HG02678 (cell line): ENCODE measurements at regions not wholly inside any gene's neighbourhood (a gene's known extent, or its start where the extent isn't known, plus 50 kb on each side); places are given as distances from the start of the nearest gene placed in this dataset.
"Not testable (repeated sequence)": the region's sequence is repeated elsewhere in the genome, so short reads cannot be mapped to it uniquely, and the experiment has no call there.

Experiments used
- ATAC-seq: cut with Tn5 transposase; IDR thresholded peaks from one replicate; pipeline ENCODE4 v1.9.1; 2021; ENCODE audit warnings: mild to moderate bottlenecking, moderate library complexity; ENCODE audit not compliant: unreplicated experiment

- no peak for ATAC-seq
These were observed 131.8 kb upstream of the JARID2 start for GRCh38 chr6:15114061-15114460.

DNA sequence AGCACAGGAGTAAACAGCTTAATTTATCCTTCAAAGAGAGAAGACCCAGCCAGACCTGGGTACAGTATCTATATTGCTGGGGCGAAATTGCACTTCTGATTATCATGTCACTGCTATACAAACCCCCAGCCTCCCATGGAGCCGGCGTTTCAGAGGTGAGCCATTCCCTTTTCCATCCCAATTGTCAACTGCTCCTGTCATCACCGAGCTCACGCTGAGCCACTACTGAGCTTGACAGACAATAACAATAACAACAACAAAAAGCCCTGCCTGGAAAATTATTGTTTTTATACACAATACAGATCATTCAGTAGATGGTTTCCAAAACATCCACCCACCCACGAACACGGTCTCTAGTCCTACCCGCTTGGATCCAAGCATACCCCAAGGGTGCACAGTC, 129.0 kb upstream of the JARID2 start:
- no peak for ATAC-seq

DNA sequence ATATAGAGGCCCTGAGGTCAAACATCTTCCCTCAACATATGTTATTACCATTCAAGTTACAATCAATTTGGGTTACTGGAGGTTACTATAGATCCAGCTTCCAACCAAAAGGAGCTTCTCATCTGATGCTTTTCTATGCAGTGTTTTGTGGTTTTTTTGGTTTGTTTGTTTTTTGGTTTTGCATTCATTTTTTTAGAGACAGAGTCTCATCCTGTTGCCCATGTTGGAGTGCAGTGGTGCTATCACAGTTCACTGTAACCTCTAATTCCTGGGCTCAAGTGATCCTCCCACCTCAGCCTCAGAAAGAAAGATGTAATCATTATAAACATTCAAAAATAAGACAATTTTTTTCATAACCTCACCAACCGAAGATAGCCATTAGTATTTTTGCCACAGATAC, 124.4 kb upstream of the JARID2 start:
- ATAC-seq: no peak

- ATAC-seq: no peak
These were observed 123.8 kb upstream of the JARID2 start for GRCh38 chr6:15121977-15122550.

DNA sequence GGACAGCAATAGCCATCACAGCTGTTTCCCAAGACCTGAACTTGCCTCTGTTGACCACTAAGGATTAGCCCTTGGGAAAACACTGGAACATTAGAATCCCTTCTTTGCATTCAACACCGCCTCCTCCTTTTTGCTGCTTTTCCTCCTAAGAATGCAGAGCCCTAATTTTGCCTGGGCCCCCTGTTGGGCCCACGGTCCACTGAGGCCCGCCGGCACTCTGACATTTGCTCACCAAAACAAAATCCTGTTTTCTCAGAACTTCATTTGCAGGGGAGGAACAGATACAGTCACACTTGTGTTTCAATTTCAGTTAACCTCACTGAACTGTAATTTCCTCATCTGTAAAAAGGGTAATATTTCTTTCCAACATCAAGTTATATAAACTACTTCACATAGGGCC, 116.0 kb upstream of the JARID2 start:
- no peak for ATAC-seq

GRCh38 chr6:15131234-15131633, 114.6 kb upstream of the JARID2 start:
- no peak for ATAC-seq

DNA sequence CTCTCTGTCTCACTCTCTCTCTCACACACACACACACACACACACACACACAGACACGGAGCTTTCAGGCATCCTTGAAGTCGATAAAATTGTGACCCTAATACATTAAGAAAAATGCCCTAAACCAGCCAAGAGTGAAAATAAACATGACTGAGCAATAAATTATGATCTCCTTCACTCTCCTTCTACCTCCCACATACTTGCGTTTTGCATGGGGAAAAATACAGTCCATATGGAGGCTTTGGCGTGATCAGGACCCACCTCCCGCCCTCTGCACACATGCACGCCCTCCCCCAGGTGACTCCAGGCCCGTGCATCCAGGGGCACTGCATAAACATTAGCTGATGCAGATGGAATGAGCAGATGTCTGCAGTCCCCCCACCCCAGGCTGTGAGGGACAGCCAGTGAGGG, 114.2 kb upstream of the JARID2 start:
- ATAC-seq: no peak

DNA sequence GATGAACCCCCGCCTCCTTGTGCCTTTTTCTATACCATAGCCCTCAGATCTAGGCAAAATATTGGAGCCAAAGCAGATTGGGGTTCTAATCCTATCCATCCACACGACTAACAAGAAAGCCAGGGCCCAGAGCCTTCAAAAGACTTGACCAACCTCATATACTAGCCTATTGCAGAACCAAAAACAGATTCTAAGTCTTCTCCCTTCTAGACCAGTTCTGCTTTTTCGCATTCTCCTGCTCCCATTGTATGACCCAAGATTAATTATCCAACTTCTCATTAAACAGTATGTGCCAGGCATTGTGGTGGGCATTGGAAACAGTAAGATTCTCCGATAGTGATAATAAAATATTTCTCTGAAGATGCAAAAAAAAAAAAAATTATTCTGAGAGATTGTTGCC, 113.7 kb upstream of the JARID2 start:
- no peak for ATAC-seq

DNA sequence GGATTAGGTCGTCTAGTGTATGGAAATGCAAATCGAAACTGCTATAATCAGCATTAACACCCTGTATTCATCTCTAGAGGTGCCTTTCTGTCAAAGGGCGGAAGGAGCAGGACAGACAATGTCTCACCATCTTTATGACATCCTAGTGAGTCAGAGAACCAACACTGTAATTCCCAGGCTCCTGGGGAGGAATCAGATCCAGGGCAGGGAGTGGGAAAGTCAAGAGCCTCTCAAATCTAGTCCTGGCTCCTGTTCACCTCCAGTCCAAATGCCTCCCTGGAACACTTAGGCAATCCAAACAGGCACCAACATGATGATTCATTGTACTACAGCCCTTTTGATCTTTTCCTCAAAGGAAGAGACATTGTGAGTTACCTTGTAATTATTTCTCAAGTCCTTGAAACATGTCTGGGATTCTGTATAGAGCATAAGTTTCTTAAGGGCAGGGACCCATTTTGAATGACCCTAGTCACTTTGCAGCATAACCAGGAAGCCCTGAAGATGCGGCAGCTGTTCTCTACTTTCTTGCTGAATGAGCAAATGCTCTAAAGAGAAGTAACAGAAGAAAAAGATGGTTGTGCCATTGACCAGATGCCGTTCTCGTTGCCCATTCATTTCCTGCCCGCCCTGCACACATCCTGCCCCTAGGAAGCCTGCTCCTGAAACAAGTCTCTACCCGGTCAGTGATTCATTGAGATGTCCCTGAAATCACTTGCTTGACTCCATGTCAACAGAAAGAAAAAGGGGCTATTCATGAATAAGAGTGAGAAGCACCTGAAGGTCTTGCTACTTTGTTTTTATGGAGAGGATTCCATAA, 112.8 kb upstream of the JARID2 start:
- no peak for ATAC-seq

DNA sequence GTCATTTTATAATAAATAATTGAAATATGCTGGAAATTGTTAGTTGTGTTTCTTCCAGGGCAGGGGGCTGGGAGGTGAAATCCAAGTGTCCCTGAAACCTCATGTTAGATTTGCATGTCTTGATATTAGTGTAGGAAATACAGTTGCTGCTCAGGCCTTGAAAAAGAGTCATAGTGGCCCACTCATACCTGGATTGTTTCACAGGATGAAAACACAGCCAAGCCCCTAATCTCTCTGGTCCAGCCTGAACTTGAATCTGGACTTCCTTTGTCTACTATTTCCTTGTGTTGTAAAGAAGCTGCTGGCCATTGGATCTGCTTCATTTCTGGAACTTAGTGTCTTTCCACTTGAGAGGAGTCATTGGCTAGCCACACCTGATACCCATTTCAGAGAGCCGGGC, 108.8 kb upstream of the JARID2 start:
- ATAC-seq: no peak

GRCh38 chr6:15143086-15143485, 102.8 kb upstream of the JARID2 start:
- no peak for ATAC-seq

GRCh38 chr6:15143540-15143939, 102.3 kb upstream of the JARID2 start:
- no peak for ATAC-seq

GRCh38 chr6:15145821-15146220, 100.0 kb upstream of the JARID2 start:
- ATAC-seq: no peak

DNA sequence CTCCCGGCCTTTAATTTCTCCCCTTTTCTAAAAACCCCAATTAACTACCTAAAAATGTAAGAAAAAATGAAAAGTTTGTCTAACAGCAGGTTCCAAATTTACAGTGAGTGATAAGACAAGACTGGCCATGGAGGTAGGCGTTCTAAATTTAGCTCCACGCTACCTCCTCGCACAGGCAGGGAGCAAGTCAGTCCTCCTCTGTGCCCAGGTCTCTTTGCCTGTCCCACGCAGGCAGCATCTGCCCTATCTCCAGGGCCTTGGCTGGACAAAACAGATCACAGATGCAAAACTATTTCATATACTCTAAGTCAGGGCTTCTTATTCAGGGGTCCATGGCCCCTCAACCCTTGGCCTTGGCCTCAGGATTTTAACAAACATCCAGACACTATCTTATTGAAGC, 98.0 kb upstream of the JARID2 start:
- no peak for ATAC-seq

DNA sequence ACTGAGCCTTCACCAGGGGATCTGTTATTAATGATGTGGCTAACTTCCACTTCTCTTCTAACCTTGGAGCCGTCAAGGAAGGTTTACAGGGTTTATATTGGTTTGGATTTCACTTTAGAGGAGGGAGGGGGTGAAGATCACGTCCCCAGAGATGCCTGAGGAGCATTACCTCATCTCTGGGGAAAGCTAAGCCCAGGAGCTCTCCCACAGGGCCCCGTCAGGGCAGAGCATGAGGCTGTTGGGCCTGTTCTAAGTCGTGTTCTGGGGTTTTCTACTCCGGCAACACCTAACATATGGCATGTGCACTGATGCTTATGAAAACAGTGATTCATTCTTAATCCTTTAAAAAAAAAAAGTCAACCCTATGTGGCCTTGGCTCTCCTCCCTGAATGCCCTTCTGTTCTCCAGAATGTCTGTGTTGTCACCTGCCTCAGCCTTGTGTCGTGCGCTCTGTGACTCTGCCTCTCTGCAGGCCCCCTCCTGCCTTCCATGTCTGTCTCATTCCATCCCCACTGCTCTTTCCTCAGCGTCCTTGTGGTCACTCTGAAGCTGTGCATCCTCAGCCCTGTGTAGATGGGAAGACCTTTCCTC, 97.4 kb upstream of the JARID2 start:
- ATAC-seq: no peak

DNA sequence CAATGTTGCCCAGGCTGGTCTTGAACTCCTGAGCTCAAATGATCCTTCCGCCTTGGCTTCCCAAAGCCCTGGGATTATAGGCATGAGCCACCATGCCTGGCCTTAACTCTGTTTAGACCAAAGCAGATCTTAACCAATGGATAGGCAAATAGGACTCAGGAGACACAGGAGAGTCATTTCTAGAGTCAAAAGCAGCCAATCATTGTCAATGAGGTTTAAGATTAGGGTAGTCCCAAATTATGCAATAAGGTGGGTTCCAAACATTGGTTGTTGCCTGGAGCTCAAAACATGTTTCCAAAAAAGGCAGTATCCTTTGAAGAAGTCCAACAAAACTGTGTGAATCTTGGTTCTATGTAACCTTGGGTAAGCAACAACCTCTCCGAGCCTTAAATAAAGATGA, 95.7 kb upstream of the JARID2 start:
- ATAC-seq: no peak

DNA sequence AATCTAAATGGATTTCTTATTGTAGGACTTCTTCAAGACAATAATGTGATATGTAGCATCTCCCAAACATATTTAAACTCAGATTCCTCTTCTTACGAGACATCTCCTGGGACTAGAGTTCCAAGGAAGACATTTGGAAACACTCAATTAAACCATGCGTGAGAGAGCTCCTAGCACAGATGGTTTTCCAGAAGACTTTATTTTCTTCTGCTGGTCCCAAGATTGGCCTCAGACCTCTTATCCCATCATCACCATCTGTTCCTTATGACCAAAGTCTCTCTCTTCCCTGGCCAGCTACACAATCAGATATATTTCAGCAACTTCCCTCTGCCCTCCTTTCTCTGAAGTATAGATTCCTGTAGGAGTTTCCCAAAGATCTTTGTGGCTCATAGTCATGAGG, 93.2 kb upstream of the JARID2 start:
- no peak for ATAC-seq

DNA sequence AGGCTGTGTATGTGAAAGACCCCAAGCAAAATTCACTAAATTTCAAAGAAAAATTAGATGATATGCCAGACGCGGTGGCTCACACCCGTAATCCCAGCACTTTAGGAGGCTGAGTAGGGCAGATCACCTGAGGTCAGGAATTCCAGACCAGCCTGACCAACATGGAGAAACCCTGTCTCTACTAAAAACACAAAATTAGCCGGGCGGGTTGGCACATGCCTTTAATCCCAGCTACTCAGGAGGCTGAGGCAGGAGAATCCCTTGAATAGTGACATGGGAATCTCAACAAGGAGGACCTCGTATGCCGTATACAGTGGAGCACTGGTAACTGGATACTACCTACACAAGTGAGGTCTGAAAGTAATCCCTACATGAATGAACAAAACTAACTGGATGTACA, 92.7 kb upstream of the JARID2 start:
- ATAC-seq: no peak

- no peak for ATAC-seq
These were observed 88.4 kb upstream of the JARID2 start for GRCh38 chr6:15157479-15157878.

GRCh38 chr6:15158821-15159619, 86.8 kb upstream of the JARID2 start:
- ATAC-seq: no peak

GRCh38 chr6:15160812-15161211, 85.1 kb upstream of the JARID2 start:
- ATAC-seq: no peak

DNA sequence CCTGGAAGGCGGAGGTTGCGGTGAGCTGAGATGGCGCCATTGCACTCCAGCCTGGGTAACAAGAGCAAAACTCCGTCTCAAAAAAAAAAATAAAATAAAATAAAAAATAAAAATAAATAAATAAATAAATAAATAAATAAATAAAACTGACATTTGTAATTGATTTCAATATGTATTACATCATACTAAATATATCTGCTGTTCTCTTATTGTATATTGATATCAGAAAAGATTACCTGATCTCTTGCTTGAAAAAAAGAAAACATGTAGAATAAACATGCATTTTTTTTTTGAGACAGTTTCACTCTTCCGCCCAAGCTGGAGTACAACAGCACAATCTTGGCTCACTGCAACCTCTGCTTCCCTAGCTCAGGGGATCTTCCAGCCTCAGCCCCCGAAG, 81.0 kb upstream of the JARID2 start:
- ATAC-seq: not testable (repeated sequence)
